PC-3 (cell line): ENCODE measurements at regions not wholly inside any gene's neighbourhood (a gene's known extent, or its start where the extent isn't known, plus 50 kb on each side); places are given as distances from the start of the nearest gene placed in this dataset.

Experiments used
- ATAC-seq: fragments of 200-7000 bp; cut with Tn5 transposase; 2 replicates; pipeline ENCODE4 v1.9.1; 2020; ENCODE audit warnings: mild to moderate bottlenecking, moderate library complexity
- BruUV-seq: library from RNA; stranded (reverse); fragments of 400-500 nt; replicated peaks from 2 replicates; lab custom pipeline; 2021; lab: Mats Ljungman, UMichigan
- CTCF ChIA-PET: fragments of 300-600 bp; sonication (Branson Sonifier 250); formaldehyde crosslinking; loops from one replicate; lab custom pipeline; 2022; ENCODE audit warnings: antibody characterized with exemption; lab: Charles Lee
- POLR2A ChIA-PET: fragments of 300-600 bp; sonication (Branson Sonifier 250); formaldehyde crosslinking; loops from one replicate; lab custom pipeline; 2022; ENCODE audit warnings: antibody characterized with exemption; ENCODE audit not compliant: unreplicated experiment; lab: Charles Lee
- DNase-seq: peaks from one replicate; pipeline ENCODE4 v3.0.0-alpha.2; 2015
- H2AFZ ChIP-seq: fragments of 300-600 bp; sonication (generic); 2 replicates; pipeline ENCODE4 v1.6.0; 2016; ENCODE audit warnings: antibody characterized with exemption, low read length
- H3F3A ChIP-seq: fragments of 300-600 bp; sonication (generic); one replicate; pipeline ENCODE4 v1.6.0; 2017; ENCODE audit warnings: antibody characterized with exemption, low read length, control low read depth, mild to moderate bottlenecking; ENCODE audit not compliant: unreplicated experiment
- H3K27ac ChIP-seq: fragments of 300-600 bp; sonication (generic); 2 replicates; pipeline ENCODE4 v1.5.1; 2016; ENCODE audit warnings: mild to moderate bottlenecking, low read length
- H3K27me3 ChIP-seq: fragments of 300-600 bp; sonication (generic); 2 replicates; pipeline ENCODE4 v1.6.1; 2016; ENCODE audit warnings: low read length, mixed read lengths
- H3K36me3 ChIP-seq: fragments of 300-600 bp; sonication (generic); 2 replicates; pipeline ENCODE4 v1.6.1; 2016; ENCODE audit warnings: low read depth, mixed run types, low read length, mixed read lengths
- H3K4me1 ChIP-seq: fragments of 300-600 bp; sonication (generic); 2 replicates; pipeline ENCODE4 v1.5.1; 2016; ENCODE audit warnings: low read length; ENCODE audit not compliant: insufficient read depth
- H3K4me2 ChIP-seq: fragments of 300-600 bp; sonication (generic); 2 replicates; pipeline ENCODE4 v1.6.0; 2016; ENCODE audit warnings: low read length
- H3K4me3 ChIP-seq: fragments of 300-600 bp; sonication (generic); 2 replicates; pipeline ENCODE4 v1.5.1; 2016; ENCODE audit warnings: mild to moderate bottlenecking, low read length, mixed read lengths
- H3K79me2 ChIP-seq: fragments of 300-600 bp; sonication (generic); 2 replicates; pipeline ENCODE4 v1.6.1; 2017; ENCODE audit warnings: low read length, mixed read lengths
- H3K9ac ChIP-seq: fragments of 300-600 bp; sonication (generic); 2 replicates; pipeline ENCODE4 v1.6.0; 2016; ENCODE audit warnings: mild to moderate bottlenecking, low read length
- H3K9me2 ChIP-seq: fragments of 300-600 bp; sonication (generic); replicated peaks from 2 replicates; pipeline ENCODE4 v1.6.1; 2016; ENCODE audit warnings: mixed run types, low read length, mixed read lengths
- H3K9me3 ChIP-seq: fragments of 300-600 bp; sonication (generic); 2 replicates; pipeline ENCODE4 v1.6.1; 2016; ENCODE audit warnings: low read length, mixed read lengths
- H4K20me1 ChIP-seq: fragments of 300-600 bp; sonication (generic); 2 replicates; pipeline ENCODE4 v1.6.1; 2016; ENCODE audit warnings: low read length, mixed read lengths
- EZH2 ChIP-seq: fragments of 300-600 bp; sonication (generic); IDR thresholded peaks from one replicate; pipeline ENCODE4 v1.6.1; 2017; ENCODE audit warnings: antibody characterized with exemption, mild to moderate bottlenecking, low read length; ENCODE audit not compliant: unreplicated experiment
- EZH2phosphoT487 ChIP-seq: fragments of 300-600 bp; sonication (generic); IDR thresholded peaks from 2 replicates; pipeline ENCODE4 v1.6.1; 2018; ENCODE audit warnings: mild to moderate bottlenecking, antibody characterized with exemption, low read length, borderline replicate concordance
- intact Hi-C: fragments of 100-400 bp; cut with micrococcal nuclease; formaldehyde crosslinking; loops from 2 replicates; pipeline ENCODE4 v1.9.0; 2023
- TF ChIP-seq, protein P1 (sequence below): fragments of 300-600 bp; sonication (generic); conservative IDR thresholded peaks from 2 replicates; pipeline ENCODE4 v1.5.1; 2017; ENCODE audit warnings: antibody characterized with exemption, low read depth, mild to moderate bottlenecking, low read length

DNA sequence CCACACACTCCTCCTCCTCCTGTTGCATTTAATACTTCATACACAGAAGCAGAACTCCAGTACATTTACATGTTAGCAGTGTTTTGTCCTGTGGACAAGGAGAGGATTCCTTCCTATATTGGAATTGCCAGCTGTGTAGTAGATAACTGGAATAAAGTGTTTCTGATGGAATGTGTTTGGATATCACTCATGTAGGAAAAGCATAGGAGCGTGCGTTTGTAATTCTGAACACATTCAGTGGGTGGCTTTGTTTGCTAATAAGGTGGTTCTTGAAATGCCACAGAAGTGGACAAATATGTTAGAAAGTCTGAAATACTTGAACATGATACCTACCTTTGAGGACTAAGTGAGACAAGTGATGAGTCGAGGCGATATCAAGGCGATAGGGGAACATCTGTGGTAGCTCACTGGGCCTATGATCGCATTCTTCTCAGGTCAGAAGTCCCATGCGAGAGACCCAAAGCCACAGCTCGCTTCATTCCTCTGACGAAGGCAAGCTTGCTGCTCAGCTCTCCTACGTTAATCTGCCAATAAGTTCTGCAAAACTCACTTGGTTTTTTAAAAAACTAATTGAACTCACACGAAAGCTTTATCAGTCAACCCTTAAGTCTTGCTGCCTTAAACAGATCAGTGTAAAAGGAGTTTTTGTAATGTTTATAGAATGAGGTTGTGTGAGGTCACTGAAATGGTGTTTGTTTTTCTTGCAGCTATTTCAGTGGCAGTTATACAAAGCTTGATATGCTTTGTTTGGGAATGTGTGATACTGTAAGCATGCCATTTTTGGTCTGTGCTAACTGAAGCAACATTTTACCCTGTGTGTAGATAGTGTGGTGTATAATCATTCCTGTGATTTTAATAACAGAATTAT is 159.9 kb downstream of the SOX4 start:
- Histone ChIP-seq H3K4me3 (no peak overlapping the region), H3K27me3 (no peaks in the 10 kb centered on the region), H2AFZ (peak overlapping the region; percentile 33; the same call in 1 of the 2 replicates), H3K9me2 (no peaks in the 10 kb centered on the region), H3K27ac (peak overlapping the region; percentile 40), H3K4me1 (peaks cover 55% of the 10 kb centered on the region), H4K20me1 (no peaks in the 10 kb centered on the region), H3F3A (peaks cover 8% of the 10 kb centered on the region), H3K79me2 (no peaks in the 10 kb centered on the region), H3K36me3 (no peaks in the 10 kb centered on the region), H3K9ac (no peak overlapping the region), H3K9me3 (no peaks in the 10 kb centered on the region), H3K4me2 (peak overlapping the region; percentile 80)
- CTCF ChIA-PET = interaction anchor here (0.5 kb wide), 1 partner anchor 54 kb away, joined by 3 read pairs; no protein-coding TSS in a partner anchor
- POLR2A ChIA-PET = interaction anchor here (0.6 to 1.0 kb wide), 2 partner anchors 11 to 160 kb away, joined by 3 to 10 read pairs; partner anchors contain the start of gene SOX4
- DNase-seq (peak; percentile 58), ATAC-seq (peak; percentile 51)
- no TSS peak for BruUV-seq
- intact Hi-C loops = loop anchor here (5.0 to 10.0 kb wide), 3 partner anchors 69 to 691 kb away; no protein-coding TSS in a partner anchor
- TF ChIP-seq EZH2phosphoT487 = no peak
- TF ChIP-seq EZH2 = no peak
- TF ChIP-seq, protein P1, sequence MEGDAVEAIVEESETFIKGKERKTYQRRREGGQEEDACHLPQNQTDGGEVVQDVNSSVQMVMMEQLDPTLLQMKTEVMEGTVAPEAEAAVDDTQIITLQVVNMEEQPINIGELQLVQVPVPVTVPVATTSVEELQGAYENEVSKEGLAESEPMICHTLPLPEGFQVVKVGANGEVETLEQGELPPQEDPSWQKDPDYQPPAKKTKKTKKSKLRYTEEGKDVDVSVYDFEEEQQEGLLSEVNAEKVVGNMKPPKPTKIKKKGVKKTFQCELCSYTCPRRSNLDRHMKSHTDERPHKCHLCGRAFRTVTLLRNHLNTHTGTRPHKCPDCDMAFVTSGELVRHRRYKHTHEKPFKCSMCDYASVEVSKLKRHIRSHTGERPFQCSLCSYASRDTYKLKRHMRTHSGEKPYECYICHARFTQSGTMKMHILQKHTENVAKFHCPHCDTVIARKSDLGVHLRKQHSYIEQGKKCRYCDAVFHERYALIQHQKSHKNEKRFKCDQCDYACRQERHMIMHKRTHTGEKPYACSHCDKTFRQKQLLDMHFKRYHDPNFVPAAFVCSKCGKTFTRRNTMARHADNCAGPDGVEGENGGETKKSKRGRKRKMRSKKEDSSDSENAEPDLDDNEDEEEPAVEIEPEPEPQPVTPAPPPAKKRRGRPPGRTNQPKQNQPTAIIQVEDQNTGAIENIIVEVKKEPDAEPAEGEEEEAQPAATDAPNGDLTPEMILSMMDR = no peak

DNA sequence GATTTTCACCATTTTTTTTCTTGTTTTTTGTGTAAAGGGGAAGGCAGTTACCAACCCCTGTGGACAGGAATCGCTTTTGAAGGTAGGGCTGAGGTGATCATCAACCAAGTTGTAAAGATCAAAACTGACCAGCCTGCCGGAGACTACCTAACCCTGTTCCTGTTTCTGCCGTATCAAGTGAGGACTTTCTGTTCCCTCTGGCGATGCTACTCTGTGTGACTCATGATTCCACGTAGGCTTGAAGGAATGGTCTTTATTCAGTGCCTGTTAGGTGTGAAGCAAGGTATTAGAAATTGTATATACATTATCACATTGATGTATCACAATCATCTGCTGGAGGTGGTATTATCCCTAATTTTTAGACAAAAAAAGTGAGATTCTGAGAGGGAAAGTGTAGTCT is 161.3 kb downstream of the SOX4 start:
- BruUV-seq = no TSS peak

More for the DNA sequence above, 161.3 kb downstream of the SOX4 start:
- ATAC-seq (peak; percentile 68), DNase-seq (peak; percentile 89)
- Histone ChIP-seq H3F3A (peaks cover 8% of the 10 kb centered on the region), H3K79me2 (no peaks in the 10 kb centered on the region), H3K9me2 (no peaks in the 10 kb centered on the region), H3K4me3 (no peak overlapping the region), H3K27me3 (no peaks in the 10 kb centered on the region), H3K4me1 (peaks cover 44% of the 10 kb centered on the region), H2AFZ (0 out of 2 replicates have a peak overlapping the region, but pooled peaks have one; percentile 16), H3K9me3 (no peaks in the 10 kb centered on the region), H3K4me2 (peak overlapping the region; percentile 80), H3K9ac (no peak overlapping the region), H4K20me1 (no peaks in the 10 kb centered on the region), H3K27ac (peak overlapping the region; percentile 40), H3K36me3 (no peaks in the 10 kb centered on the region)
- TF ChIP-seq EZH2 = no peak
- TF ChIP-seq, protein P1 = no peak
- TF ChIP-seq EZH2phosphoT487 = no peak
- intact Hi-C loops = loop anchor here (5.0 to 10.0 kb wide), 3 partner anchors 67 to 690 kb away; no protein-coding TSS in a partner anchor
- ChIA-PET POLR2A (no interaction called here), CTCF (no interaction called here)
